ENCODE measurements at regions not wholly inside any gene's neighbourhood (a gene's known extent, or its start where the extent isn't known, plus 50 kb on each side); places are given as distances from the start of the nearest gene placed in this dataset.

GRCh38 chr2:153110486-153110885 is 368.1 kb downstream of the RPRM start:
- Histone ChIP-seq H2AFZ (ENCODE audit: low read length) (no peak overlapping the region), H3K27me3 (ENCODE audit: control insufficient read depth in 1 of 2, insufficient read depth in 2 of 2, low read length in 2 of 2) (no peaks in the 10 kb centered on the region), H3K27ac (ENCODE audit: extremely low read length, insufficient read depth, low read length) (no peak overlapping the region), H3K79me2 (ENCODE audit: insufficient read depth, low read length) (no peaks in the 10 kb centered on the region), H3K9ac (ENCODE audit: insufficient read depth, low read depth, low read length) (no peak overlapping the region), H3K9me3 (ENCODE audit: low read length) (no peaks in the 10 kb centered on the region), H3K36me3 (replicated peaks in 1 of 2; ENCODE audit: control insufficient read depth in 1 of 2, insufficient read depth in 2 of 2, low read length in 2 of 2) (no peaks in the 10 kb centered on the region), H3K4me2 (ENCODE audit: low read depth, low read length) (no peak overlapping the region), H3K4me1 (ENCODE audit: insufficient read depth, low read length) (no peaks in the 10 kb centered on the region), H3K4me3 (replicated peaks in 1 of 3; ENCODE audit: insufficient read depth in 1 of 3, low read depth in 2 of 3, low read length in 3 of 3) (no peak overlapping the region), H4K20me1 (ENCODE audit: insufficient read depth, low read length) (no peaks in the 10 kb centered on the region)
- ATAC-seq (no peak), FAIRE-seq (no peak), DNase-seq (ENCODE audit: low spot score) (no peak)
- ChIA-PET CTCF (ENCODE audit: low intra/inter-chr PET ratio, low total read pairs) (no interaction called here), POLR2A (no interaction called here)
- WGBS (ENCODE audit: low lambda C conversion rate), result 10% methylated on average over 4 of the region's 4 CpGs
- in situ Hi-C loops (cut with HindIII; ENCODE audit: extremely low pct_ligation_motif_present, low pct_unique_long_range_greater_than_20kb) (no loop called here), intact Hi-C loops (cut with micrococcal nuclease; ENCODE audit: unreplicated experiment) (no loop called here)
- no peak for TF ChIP-seq HOXA7 (CRISPR knock-in tag; IDR thresholded peaks at IDR 0.05)
- TF ChIP-seq ZNF768 (CRISPR knock-in tag; IDR thresholded peaks at IDR 0.05), result no peak
- no TSS peak for BruUV-seq (replicated peaks)

GRCh38 chr2:153109793-153110192 is 368.8 kb downstream of the RPRM start:
- FAIRE-seq (no peak), DNase-seq (ENCODE audit: low spot score) (no peak), ATAC-seq (no peak)
- no peak overlapping the region for H2AFZ ChIP-seq (ENCODE audit: low read length)
- H4K20me1 ChIP-seq (ENCODE audit: insufficient read depth, low read length), result no peaks in the 10 kb centered on the region
- ChIA-PET CTCF (ENCODE audit: low intra/inter-chr PET ratio, low total read pairs) (no interaction called here), POLR2A (no interaction called here)
- H3K4me3 ChIP-seq (replicated peaks in 1 of 3; ENCODE audit: insufficient read depth in 1 of 3, low read depth in 2 of 3, low read length in 3 of 3), result no peak overlapping the region
- H3K27me3 ChIP-seq (ENCODE audit: control insufficient read depth in 1 of 2, insufficient read depth in 2 of 2, low read length in 2 of 2), result no peaks in the 10 kb centered on the region
- H3K4me1 ChIP-seq (ENCODE audit: insufficient read depth, low read length), result no peaks in the 10 kb centered on the region
- no peak overlapping the region for H3K9ac ChIP-seq (ENCODE audit: insufficient read depth, low read depth, low read length)
- intact Hi-C loops (cut with micrococcal nuclease; ENCODE audit: unreplicated experiment) (no loop called here), in situ Hi-C loops (cut with HindIII; ENCODE audit: extremely low pct_ligation_motif_present, low pct_unique_long_range_greater_than_20kb) (no loop called here)
- H3K27ac ChIP-seq (ENCODE audit: extremely low read length, insufficient read depth, low read length), result no peak overlapping the region
- no peak overlapping the region for H3K4me2 ChIP-seq (ENCODE audit: low read depth, low read length)
- BruUV-seq (replicated peaks), result no TSS peak
- H3K79me2 ChIP-seq (ENCODE audit: insufficient read depth, low read length), result no peaks in the 10 kb centered on the region
- no peaks in the 10 kb centered on the region for H3K9me3 ChIP-seq (ENCODE audit: low read length)
- no peaks in the 10 kb centered on the region for H3K36me3 ChIP-seq (replicated peaks in 1 of 2; ENCODE audit: control insufficient read depth in 1 of 2, insufficient read depth in 2 of 2, low read length in 2 of 2)
- WGBS (ENCODE audit: low lambda C conversion rate), result under 1% methylated on average over 3 of the region's 3 CpGs
- TF ChIP-seq TBP (CRISPR knock-in tag; IDR thresholded peaks at IDR 0.05) (no peak), MAZ (IDR thresholded peaks at IDR 0.05; ENCODE audit: borderline replicate concordance, low read depth, low read length) (no peak), MAZ (CRISPR knock-in tag; IDR thresholded peaks at IDR 0.05; ENCODE audit: low read depth) (no peak), MED1 (CRISPR knock-in tag; IDR thresholded peaks at IDR 0.05) (no peak), HNRNPL (IDR thresholded peaks at IDR 0.05; ENCODE audit: low read depth, low read length) (no peak), KLF9 (CRISPR knock-in tag; IDR thresholded peaks at IDR 0.05; ENCODE audit: low read depth) (no peak), ZFP1 (CRISPR knock-in tag; IDR thresholded peaks at IDR 0.05) (no peak), ZSCAN29 (CRISPR knock-in tag; conservative IDR thresholded peaks at IDR 0.05) (no peak), NFE2 (CRISPR knock-in tag; IDR thresholded peaks at IDR 0.05) (no peak), ZNF770 (CRISPR knock-in tag; IDR thresholded peaks at IDR 0.05) (no peak), ZNF878 (CRISPR knock-in tag; IDR thresholded peaks at IDR 0.05) (no peak), MIER3 (CRISPR knock-in tag; IDR thresholded peaks at IDR 0.05; ENCODE audit: borderline replicate concordance) (no peak), PATZ1 (CRISPR knock-in tag; IDR thresholded peaks at IDR 0.05) (no peak), HMG20B (CRISPR knock-in tag; conservative IDR thresholded peaks at IDR 0.05) (no peak)
- TF ChIP-seq, protein P1, sequence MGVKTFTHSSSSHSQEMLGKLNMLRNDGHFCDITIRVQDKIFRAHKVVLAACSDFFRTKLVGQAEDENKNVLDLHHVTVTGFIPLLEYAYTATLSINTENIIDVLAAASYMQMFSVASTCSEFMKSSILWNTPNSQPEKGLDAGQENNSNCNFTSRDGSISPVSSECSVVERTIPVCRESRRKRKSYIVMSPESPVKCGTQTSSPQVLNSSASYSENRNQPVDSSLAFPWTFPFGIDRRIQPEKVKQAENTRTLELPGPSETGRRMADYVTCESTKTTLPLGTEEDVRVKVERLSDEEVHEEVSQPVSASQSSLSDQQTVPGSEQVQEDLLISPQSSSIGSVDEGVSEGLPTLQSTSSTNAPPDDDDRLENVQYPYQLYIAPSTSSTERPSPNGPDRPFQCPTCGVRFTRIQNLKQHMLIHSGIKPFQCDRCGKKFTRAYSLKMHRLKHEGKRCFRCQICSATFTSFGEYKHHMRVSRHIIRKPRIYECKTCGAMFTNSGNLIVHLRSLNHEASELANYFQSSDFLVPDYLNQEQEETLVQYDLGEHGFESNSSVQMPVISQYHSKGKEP (CRISPR knock-in tag; IDR thresholded peaks at IDR 0.05), result no peak

Measured in HepG2 (cell line).